Neural cell (in vitro differentiated cells): ENCODE measurements at regions not wholly inside any gene's neighbourhood (a gene's known extent, or its start where the extent isn't known, plus 50 kb on each side); places are given as distances from the start of the nearest gene placed in this dataset.

ENCODE experiments used
- H2AFZ ChIP-seq: fragments of 200-600, 300-800 bp; sonication (generic), shearing (Covaris generic); 2 replicates; pipeline ENCODE4 v1.6.0; 2014; ENCODE audit warnings: low read depth, mild to moderate bottlenecking, antibody characterized with exemption, low read length, moderate library complexity
- H3F3A ChIP-seq: fragments of 200-600 bp; shearing (Covaris generic); 2 replicates; pipeline ENCODE4 v1.6.1; 2016; ENCODE audit warnings: mild to moderate bottlenecking, moderate library complexity, mixed read lengths, antibody characterized with exemption, low read length; ENCODE audit not compliant: insufficient read depth, poor library complexity, severe bottlenecking
- H3K27ac ChIP-seq: fragments of 200-600, 300-800 bp; sonication (generic), shearing (Covaris generic); 2 replicates; pipeline ENCODE4 v1.5.1; 2014; ENCODE audit warnings: mild to moderate bottlenecking, low read length, moderate library complexity
- H3K27me3 ChIP-seq: fragments of 300-800, 200-600 bp; sonication (generic), shearing (Covaris generic); 2 replicates; pipeline ENCODE4 v1.6.0; 2014; ENCODE audit warnings: mild to moderate bottlenecking, low read depth, low read length, moderate library complexity; ENCODE audit not compliant: insufficient read depth
- H3K36me3 ChIP-seq: fragments of 300-800, 200-600 bp; sonication (generic), shearing (Covaris generic); 2 replicates; pipeline ENCODE4 v1.5.1; 2014; ENCODE audit warnings: mild to moderate bottlenecking, antibody characterized with exemption, low read length, moderate library complexity; ENCODE audit not compliant: insufficient read depth
- H3K4me2 ChIP-seq: fragments of 300-800, 200-600 bp; sonication (generic), shearing (Covaris generic); 2 replicates; pipeline ENCODE4 v1.6.0; 2014; ENCODE audit warnings: mild to moderate bottlenecking, low read length
- H3K4me3 ChIP-seq: fragments of 300-800, 200-600 bp; sonication (generic), shearing (Covaris generic); 2 replicates; pipeline ENCODE4 v1.5.1; 2014; ENCODE audit warnings: mild to moderate bottlenecking, low read length, moderate library complexity
- H3K79me2 ChIP-seq: fragments of 200-600 bp; shearing (Covaris generic); replicated peaks from 2 replicates; pipeline ENCODE4 v1.6.0; 2014; ENCODE audit warnings: mild to moderate bottlenecking, low read length, moderate library complexity; ENCODE audit not compliant: insufficient read depth
- H3K9ac ChIP-seq: fragments of 300-800, 200-600 bp; sonication (generic), shearing (Covaris generic); 2 replicates; pipeline ENCODE4 v1.6.1; 2016; ENCODE audit warnings: mild to moderate bottlenecking, low read length, mixed read lengths
- H3K9me2 ChIP-seq: fragments of 200-600 bp; shearing (Covaris generic); 2 replicates; pipeline ENCODE4 v1.6.1; 2016; ENCODE audit warnings: mild to moderate bottlenecking, low read length, mixed read lengths; ENCODE audit not compliant: insufficient read depth
- H3K9me3 ChIP-seq: fragments of 200-600, 300-800 bp; sonication (generic), shearing (Covaris generic); 2 replicates; pipeline ENCODE4 v1.6.1; 2016; ENCODE audit warnings: mild to moderate bottlenecking, mixed run types, low read length, moderate library complexity, mixed read lengths
- H4K20me1 ChIP-seq: fragments of 200-600 bp; shearing (Covaris generic); 2 replicates; pipeline ENCODE4 v1.6.1; 2016; ENCODE audit warnings: mild to moderate bottlenecking, mixed run types; ENCODE audit not compliant: insufficient read depth
- CTCF ChIP-seq: fragments of 450-650 bp; IDR thresholded peaks from 2 replicates; pipeline ENCODE4 v1.5.1; 2014; ENCODE audit warnings: antibody characterized with exemption, mild to moderate bottlenecking, moderate library complexity; ENCODE audit not compliant: poor library complexity, severe bottlenecking
- EP300 ChIP-seq: fragments of 450-650 bp; conservative IDR thresholded peaks from 2 replicates; pipeline ENCODE4 v1.6.1; 2014; ENCODE audit warnings: antibody characterized with exemption, mild to moderate bottlenecking, moderate library complexity; ENCODE audit not compliant: poor library complexity, severe bottlenecking
- EZH2 ChIP-seq: fragments of 200-600, 300-800 bp; shearing (Covaris generic), sonication (generic); IDR thresholded peaks from 2 replicates; pipeline ENCODE4 v1.6.1; 2014; ENCODE audit warnings: antibody characterized with exemption, low read length, borderline replicate concordance, mild to moderate bottlenecking; ENCODE audit not compliant: insufficient read depth, poor library complexity, severe bottlenecking
- MXI1 ChIP-seq: fragments of 450-650 bp; conservative IDR thresholded peaks from 2 replicates; pipeline ENCODE4 v1.6.1; 2014; ENCODE audit warnings: antibody characterized with exemption, mild to moderate bottlenecking; ENCODE audit not compliant: poor library complexity, severe bottlenecking
- POLR2AphosphoS5 ChIP-seq: IDR thresholded peaks from 2 replicates; pipeline ENCODE4 v1.6.1; 2012
- RAD21 ChIP-seq: fragments of 450-650 bp; conservative IDR thresholded peaks from 2 replicates; pipeline ENCODE4 v1.6.1; 2014; ENCODE audit warnings: antibody characterized with exemption, mild to moderate bottlenecking, moderate library complexity
- REST ChIP-seq: IDR thresholded peaks from 2 replicates; pipeline ENCODE4 v1.6.1; 2012; ENCODE audit warnings: borderline replicate concordance
- SMC3 ChIP-seq: fragments of 450-650 bp; conservative IDR thresholded peaks from 2 replicates; pipeline ENCODE4 v1.6.1; 2014; ENCODE audit warnings: antibody characterized with exemption, mild to moderate bottlenecking, moderate library complexity; ENCODE audit not compliant: poor library complexity
- TAF1 ChIP-seq: IDR thresholded peaks from 2 replicates; pipeline ENCODE4 v1.6.1; 2012; ENCODE audit warnings: low read depth

GRCh38 chr1:90314533-90314932 lies 319.6 kb downstream of the ZNF326 start:
- H3K9ac ChIP-seq, result no peak overlapping the region
- H3K27ac ChIP-seq, result no peak overlapping the region
- no peaks in the 10 kb centered on the region for H4K20me1 ChIP-seq
- H3K9me3 ChIP-seq, result no peaks in the 10 kb centered on the region
- no peaks in the 10 kb centered on the region for H3F3A ChIP-seq
- no peaks in the 10 kb centered on the region for H3K79me2 ChIP-seq
- H2AFZ ChIP-seq, result no peak overlapping the region
- no peaks in the 10 kb centered on the region for H3K27me3 ChIP-seq
- no peak overlapping the region for H3K4me3 ChIP-seq
- no peaks in the 10 kb centered on the region for H3K36me3 ChIP-seq
- H3K9me2 ChIP-seq, result no peaks in the 10 kb centered on the region
- TF ChIP-seq EZH2, result no peak
- no peak for TF ChIP-seq REST
- no peak overlapping the region for H3K4me2 ChIP-seq

DNA sequence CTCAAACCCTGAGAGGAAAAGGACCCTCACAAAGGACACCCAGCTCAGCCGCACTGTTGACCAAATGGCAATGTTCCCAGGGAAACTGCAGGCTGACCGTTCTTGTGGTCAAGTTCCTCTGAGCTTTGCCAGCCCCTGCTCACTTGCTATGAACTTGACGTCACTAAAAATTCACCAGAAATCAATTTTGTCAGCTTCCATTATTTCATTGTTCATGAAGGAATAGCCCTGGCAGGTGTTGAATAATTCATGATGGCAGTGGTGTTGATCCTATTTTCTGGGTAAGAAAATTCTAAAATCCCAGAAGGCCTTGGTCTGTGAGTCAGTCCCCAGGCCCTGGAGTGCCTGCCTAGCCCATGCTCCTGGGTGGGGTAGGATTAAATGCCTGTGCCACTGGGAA lies 318.9 kb downstream of the ZNF326 start:
- no peaks in the 10 kb centered on the region for H3K9me3 ChIP-seq
- no peaks in the 10 kb centered on the region for H3F3A ChIP-seq
- H3K79me2 ChIP-seq, result no peaks in the 10 kb centered on the region
- H3K4me2 ChIP-seq, result no peak overlapping the region
- H3K4me3 ChIP-seq, result no peak overlapping the region
- H3K27me3 ChIP-seq, result no peaks in the 10 kb centered on the region
- H3K9me2 ChIP-seq, result no peaks in the 10 kb centered on the region
- no peak for TF ChIP-seq EP300
- TF ChIP-seq EZH2, result no peak
- TF ChIP-seq MXI1, result no peak
- TF ChIP-seq SMC3, result no peak
- TF ChIP-seq RAD21, result no peak
- TF ChIP-seq POLR2AphosphoS5, result no peak
- no peak for TF ChIP-seq TAF1
- no peak for TF ChIP-seq REST
- no peak for TF ChIP-seq CTCF
- no peaks in the 10 kb centered on the region for H3K36me3 ChIP-seq
- no peak overlapping the region for H3K9ac ChIP-seq
- no peak overlapping the region for H2AFZ ChIP-seq
- no peaks in the 10 kb centered on the region for H4K20me1 ChIP-seq
- no peak overlapping the region for H3K27ac ChIP-seq
